ENCODE measurements at regions not wholly inside any gene's neighbourhood (a gene's known extent, or its start where the extent isn't known, plus 50 kb on each side); places are given as distances from the start of the nearest gene placed in this dataset.

DNA sequence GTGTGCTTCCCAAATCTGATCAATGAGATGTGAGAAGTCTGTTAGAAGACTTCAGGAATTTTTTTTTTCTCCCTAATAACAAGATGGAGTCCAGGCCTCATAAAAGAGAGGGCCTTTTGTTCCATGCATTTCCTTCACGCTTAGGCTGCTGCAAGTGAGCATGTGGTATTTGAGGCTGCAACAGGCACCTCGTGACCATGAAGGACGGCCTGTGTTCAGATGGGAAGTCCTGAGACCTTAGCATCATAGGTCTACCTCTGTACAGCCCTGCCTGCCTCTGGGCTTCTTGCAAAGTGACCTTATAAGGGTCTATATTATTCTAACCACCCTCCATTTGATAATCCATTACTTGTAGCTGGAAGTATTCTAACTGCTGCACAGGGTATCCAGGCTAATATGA, 86.6 kb downstream of the BOD1 start:
- no peak for DNase-seq (ENCODE audit: low read depth, low spot score)

DNA sequence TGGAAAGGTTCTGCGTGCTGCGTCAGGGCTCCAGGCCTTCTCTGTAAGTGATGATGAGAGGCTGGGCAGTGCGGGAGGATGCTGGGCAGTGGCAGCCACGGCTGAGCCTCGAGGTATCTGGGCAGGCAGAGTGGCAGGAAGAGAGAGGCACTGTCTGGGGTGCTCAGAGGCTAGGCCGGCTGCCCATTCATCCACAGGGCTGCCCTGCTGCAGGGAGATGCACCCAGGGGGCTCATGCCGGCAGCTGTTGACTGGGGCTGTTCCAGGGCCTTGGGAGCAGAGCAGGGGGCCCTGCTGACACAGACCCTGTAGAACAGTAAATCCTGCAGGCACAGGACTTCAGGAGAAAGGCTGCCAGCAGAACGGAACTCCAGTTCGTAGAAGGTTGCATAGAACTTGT, 88.8 kb downstream of the BOD1 start:
- no peak for DNase-seq (ENCODE audit: low read depth, low spot score)

DNA sequence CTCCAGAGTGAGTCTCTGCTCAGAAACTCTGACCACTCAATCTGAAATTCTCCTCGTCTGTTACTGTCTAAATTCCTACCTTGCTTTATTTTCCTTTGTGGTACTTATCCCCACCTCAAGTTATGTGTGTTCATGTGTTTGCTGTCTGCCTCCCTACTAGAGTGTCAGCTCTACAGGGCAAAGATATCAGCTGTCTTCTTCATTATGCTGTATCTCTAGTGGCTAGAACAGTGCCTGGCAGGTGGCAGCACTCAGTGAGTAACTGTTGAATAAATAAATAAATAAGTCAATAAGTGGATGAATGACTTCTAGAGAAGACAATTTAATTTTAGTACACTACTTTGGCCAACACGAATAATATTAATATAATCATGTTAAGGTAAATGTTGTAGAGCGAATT, 92.3 kb downstream of the BOD1 start:
- no peak for DNase-seq (ENCODE audit: low read depth, low spot score)

DNA sequence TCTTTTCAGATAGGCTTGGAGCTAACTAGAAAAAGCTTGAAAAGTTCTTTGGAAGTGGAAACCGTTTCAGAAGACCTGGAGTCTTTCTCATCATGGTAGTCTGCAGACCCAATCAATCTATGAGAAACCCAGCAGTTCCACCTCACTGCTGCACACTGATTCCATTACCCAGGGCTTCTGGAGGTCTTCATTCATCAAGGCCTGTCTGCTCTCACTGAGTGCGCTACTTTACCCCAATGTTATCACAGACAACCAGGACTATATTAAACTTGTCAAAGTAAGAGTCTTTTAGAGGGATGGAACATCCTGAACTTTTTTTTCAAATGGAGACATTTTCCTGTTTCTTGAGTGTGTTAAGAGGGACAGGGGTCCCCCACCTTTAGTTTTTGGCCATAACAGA, 93.1 kb downstream of the BOD1 start:
- no peak for DNase-seq (ENCODE audit: low read depth, low spot score)

DNA sequence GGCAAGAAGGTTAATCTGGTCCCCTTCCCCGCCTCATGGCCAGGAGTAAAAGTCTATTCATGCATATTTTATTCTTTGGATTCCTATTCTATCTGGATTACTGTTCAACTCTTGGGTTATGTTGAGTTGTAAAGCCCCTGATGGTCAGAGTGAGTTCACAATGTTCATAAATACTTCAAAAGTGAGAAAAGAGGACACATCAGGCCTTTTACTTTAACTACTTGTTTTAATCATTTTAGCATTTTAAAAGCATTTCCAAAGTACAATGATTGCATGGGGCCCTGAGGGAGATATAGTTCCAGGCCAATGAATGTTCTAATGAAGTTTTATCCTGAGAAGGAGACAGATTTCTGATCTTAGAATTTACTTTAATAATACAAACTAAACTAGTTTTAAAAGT, 93.9 kb downstream of the BOD1 start:
- DNase-seq (ENCODE audit: low read depth, low spot score): no peak

DNA sequence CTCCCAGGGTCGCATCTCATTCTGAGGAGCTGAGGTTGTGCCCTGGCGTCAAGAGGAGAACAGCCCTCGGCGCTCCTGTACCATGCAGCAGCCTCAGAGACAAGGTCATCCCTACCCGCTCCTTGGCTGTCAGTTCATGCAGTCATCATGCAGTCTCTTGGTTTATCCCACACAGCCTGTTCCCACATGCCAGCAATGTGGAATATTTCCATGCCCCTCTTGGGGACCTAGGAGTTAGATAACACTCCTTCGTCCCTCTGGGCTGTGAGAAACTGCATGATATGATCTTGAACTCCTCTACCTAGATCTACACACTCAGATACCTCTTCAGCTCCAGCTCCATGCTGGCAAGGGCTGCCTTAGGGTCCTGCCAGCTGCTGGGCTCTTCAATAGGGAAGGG, 97.6 kb downstream of the BOD1 start:
- no peak for DNase-seq (ENCODE audit: low read depth, low spot score)

DNA sequence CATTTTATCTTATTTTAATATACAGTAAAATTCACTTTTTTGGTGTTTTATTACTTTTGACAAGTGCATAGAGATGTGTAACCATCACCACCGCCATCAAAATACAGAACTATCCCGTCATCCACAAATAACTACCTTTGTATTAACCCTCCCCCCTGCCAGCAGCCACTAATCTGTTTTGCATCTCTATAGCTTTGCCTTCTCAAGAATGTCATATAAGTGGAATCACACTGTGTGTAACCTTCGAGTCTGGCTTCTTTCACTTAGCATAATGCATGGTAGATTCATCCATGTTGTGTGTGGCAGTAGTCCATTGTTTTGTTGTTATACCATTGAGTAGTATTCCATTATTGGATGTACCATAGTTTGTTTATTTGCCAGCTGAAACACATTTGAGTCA, 98.8 kb downstream of the BOD1 start:
- no peak for DNase-seq (ENCODE audit: low read depth, low spot score)

DNA sequence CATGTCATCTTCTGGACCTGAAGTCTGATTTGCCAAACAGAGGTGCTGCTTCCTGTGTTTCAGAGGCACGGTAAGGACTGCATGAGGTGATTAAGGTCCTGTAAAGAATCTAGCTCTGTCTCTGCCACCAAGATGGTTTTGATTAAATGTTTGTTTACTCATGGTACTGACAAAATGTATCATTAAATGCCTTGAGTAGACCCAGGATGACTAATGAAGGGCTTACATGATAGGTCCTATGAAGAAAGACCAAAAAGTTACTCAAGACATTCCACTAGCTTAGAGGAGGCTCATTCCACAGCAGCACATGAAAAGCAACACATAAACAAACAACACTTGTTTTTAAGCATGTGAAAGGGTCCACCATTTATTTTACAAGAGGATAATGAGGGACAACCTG, 100.9 kb downstream of the BOD1 start:
- DNase-seq (ENCODE audit: low read depth, low spot score): no peak

DNA sequence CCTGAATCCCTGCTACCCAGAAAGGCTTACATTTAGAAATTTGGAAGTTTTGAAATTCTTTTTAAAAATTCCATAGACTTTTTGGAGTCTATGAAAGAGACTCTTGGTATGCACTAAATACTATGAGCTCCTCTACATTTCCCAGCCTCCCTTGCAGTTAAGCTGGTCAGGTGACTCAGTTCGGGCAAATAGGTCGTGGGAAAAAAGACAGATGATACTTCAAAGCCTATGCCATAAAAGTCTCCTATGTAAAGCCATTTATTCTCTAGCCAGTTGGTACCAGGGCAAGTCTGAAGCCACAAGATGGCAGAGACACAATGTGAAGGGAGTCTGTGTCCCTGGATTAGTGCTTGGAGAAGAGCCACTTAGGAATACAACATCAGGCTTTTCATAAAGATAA, 101.8 kb downstream of the BOD1 start:
- DNase-seq (ENCODE audit: low read depth, low spot score): no peak

DNA sequence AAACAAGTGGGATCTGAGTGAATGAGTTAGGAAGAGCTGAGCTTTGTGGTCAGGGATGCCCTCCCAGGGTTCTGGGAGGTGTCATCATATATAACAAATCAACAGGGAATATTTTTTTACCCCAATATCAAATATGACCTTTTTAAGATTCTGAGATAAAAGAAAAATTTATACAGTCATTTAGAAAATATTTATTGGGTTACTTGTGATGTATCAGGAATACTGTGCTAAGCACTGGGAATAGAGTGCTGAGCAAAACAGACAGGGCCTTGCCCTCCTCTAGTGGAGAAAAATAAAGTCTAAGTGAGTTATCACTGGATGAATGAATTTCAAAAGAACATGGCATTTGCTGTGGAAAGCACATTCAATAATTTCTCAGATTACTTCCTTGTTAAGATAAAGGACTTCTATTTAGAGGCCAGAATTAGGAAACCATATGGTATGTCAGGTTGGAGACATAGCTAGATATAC, 102.9 kb downstream of the BOD1 start:
- DNase-seq (ENCODE audit: low read depth, low spot score): no peak

DNA sequence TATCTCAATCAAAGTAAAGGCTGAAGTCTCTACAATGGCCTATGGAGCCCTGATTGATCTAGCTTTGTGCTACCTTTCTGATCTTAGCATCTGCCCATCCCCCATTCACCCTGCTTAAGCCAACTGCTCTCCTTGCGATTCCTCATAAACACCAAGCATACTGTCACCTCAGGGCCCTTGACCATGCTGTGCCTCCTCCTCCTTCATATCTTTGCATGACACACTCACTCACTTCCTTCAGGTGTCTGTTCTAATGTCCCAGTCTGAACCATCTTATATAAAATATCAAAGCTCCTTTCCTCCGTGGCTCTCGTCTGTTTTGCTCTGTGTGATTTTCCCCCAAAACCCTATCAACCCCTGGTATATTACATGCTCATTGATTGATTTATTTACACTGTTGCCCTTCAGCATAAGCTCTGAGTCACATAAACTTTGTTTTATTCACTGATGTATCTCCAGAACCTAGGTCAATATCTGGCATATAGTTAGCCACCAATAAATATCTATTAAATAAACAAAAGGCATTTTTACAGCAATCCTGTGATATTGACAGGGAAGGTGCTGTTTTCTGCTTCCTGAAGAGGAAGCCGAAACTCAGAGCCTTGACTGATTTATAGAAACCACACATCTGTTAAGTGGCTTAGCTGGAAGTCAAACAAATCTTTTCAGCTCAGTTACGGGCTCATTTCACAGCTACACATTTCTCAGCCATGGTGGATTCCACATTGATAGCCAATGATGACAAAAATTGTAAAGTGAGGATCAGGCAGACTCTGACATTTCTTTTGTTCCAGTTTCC, 103.6 kb downstream of the BOD1 start:
- DNase-seq (ENCODE audit: low read depth, low spot score): no peak

DNA sequence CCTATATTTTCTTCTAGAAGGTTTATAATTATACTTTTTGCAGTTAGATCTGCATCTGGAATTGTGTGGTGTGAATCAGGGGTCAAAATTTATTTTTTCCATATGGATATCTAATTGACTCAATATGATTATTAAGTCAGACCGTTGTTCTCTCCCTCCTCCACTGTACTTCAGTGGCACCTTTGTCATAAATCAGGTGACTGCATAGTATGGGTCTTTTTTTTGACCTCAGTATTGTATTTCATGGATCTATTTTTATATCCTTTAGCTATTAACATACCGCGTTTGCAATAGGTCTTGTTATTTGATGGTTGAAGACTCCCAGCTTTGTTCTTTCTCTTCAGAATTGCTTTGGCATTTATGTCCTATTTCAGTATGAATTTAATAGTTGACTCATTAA, 107.4 kb downstream of the BOD1 start:
- no peak for DNase-seq (ENCODE audit: low read depth, low spot score)

DNA sequence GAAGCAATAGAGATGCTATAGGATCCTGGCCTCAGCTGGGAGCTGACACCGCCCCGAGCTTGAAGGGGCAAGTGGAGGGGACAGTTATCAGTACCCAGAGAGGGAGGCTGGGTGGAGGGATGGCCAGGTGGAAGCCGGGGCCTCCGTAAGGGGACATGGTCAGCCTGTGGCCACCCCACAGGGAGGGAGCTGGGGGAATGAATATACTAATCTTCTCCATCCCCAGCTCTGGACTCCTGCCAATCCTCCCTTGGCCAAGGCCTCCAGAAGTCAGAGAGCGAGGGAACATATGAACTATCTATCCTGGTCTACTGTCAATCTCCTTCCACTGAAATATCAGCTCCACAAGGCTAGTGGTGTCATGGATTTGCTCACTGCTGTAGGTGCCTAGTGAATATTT, 109.3 kb downstream of the BOD1 start:
- DNase-seq (ENCODE audit: low read depth, low spot score): no peak

DNA sequence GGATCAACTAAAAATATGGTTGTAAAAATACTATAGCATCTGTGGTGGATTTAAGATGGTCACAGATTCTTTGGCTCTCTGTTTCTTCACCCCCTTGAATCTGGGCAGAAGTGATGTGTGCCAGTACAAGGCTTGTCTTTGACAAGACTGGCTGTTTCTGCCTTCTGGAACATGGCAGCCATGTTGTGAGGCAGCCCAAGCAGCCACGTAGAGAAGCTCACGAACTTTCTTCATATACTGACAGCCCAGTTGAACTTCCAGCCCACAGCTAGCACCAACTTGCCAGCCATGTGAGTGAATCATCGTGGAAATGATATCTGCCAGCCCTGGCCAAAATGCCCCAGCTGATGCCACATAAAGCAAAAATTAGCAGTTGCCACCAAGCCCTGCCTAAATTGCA, 110.8 kb downstream of the BOD1 start:
- DNase-seq (ENCODE audit: low read depth, low spot score): no peak

DNA sequence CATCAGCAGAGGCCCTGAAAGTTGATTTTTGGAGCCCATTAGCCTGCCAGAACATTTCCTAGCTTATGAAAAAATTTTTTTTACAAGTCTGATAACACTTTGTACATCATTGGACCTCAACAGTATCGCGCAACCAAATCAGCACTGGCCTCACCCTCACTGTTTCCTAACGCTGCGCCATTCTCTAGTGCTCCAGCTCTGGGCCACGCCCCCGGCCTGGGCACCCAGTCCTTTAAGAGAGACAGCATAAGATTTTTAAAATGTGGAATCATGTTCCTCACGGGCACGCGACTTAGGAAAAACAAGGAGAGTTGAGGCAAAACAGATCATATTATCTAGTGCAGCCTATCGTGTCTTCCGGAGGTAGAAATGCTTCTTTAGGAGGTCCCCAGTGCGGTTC, 114.5 kb downstream of the BOD1 start:
- no peak for DNase-seq (ENCODE audit: low read depth, low spot score)

DNA sequence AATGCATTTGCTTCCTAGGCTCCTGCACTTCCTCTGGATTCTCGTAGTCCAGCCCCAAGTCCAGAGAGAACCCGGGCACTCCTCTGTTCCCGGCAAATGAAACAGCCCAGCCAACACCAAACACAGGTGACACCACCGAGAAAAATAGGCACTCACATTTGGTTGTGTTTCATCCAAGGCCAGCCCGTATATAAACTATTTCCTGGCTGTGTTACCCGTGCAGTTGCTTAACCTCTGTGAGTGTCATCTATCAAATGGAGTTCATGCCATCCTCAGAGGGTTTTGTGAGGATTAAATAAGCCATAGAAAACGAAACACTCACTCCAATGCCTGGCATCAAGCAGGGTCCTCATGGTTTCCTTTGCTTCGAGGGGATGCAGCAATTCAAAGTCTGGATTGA, 115.2 kb downstream of the BOD1 start:
- DNase-seq (ENCODE audit: low read depth, low spot score): no peak

DNA sequence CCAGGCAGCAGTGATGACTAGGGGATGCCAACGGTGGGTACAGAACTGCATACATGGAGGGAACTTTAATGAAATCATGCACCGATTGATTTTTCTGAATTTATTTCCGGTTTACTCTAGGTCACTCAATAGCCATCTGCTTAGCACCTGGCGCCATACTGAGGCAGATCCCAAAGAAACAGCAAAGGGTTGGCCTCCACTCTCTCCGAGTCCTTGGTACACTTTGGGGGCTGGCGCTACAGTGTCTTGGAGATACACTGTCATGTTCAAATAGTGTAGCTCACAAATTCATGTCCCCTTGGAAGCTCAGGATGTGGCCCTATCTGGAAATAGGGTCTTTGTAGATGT, 116.3 kb downstream of the BOD1 start:
- DNase-seq (ENCODE audit: low read depth, low spot score): no peak

DNA sequence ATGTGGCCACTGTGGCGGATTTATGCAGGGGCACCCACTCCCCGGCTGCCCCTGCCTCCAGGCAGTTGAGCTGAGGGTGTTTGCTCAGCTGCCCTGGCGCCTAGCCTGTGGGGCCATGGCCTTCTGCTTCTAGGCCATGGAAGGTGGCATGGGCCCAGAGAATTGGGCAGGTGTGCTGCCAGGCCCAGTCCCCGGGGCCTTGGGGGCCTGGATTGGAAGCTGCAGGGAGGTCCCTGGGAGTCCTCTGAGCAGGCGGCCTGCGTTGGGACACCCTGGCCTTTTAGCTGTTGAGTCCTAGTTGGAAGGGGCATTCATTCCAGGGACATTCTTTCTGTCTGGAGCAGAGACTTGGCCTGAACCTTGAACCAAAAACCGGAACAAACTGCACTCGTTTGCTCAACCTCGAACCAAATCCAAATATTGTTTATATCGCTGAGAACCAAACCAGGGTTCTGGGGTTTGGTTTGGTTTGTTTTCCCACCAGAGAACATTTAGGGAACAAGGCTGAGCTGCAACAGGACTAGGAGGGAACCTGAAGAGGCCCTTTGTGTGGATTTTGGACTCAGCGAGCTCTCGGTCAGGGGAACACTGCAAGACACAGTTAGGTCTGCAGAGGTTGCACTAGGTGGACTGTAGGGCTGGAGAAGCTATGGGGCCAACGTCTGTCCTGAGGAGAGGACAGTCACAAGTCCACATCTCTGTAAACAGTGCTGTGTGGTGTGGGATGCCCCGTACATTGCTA, 116.8 kb downstream of the BOD1 start:
- DNase-seq (ENCODE audit: low read depth, low spot score): no peak

DNA sequence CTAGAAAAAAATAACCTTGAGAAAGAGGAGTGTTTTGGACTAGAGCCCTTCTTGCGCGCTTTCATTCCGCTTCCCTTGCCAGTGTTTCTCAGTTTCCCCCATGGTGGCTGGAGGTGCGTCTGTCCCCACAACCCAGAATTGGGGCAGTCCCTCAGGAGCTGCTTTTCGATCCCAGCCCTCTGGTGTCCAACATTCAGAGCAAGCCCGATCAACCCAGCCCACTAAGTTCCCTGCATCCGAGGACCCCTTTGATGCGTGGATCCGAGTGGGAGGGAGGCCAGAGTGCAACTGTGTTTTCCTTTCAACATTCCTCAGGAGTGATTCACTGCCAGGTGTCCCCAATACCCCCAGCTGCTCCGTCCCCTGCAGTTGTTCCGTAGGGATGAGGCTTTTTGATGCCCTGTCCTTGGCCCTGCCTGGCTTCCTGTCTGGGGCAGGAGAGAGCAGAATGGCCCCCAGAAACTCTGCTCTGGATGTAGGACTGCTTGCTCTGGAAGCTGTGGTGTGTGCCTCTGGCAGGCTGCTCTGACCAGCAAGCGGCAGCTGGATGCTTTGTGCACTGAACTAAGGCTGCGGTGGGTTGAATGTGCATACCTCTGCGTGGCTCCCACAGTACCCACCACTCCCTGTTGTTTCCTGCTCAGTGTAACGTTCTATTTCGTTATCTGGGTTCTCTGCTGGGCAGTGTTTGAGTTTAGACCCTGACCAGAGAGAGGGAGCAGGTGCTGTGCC, 117.5 kb downstream of the BOD1 start:
- DNase-seq (ENCODE audit: low read depth, low spot score): no peak

DNA sequence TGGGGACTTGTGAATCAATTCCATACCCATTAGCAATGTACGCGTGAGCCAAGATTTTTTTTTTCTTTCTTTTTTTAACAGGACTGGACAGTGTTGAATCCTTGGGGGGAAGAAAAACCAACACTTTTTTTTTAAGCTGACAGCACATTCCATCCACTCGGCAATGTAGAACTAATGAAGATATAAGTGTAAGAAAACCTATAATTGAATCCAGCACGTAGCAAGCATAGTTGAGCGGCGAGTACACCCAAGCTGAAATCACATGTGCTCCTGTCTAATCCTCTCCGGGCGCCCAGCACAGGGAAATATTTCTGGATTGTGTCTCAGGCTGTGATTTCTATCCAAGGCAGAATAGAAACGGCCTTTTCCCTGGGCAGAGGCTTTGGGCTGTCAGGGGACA, 118.2 kb downstream of the BOD1 start:
- no peak for DNase-seq (ENCODE audit: low read depth, low spot score)

DNA sequence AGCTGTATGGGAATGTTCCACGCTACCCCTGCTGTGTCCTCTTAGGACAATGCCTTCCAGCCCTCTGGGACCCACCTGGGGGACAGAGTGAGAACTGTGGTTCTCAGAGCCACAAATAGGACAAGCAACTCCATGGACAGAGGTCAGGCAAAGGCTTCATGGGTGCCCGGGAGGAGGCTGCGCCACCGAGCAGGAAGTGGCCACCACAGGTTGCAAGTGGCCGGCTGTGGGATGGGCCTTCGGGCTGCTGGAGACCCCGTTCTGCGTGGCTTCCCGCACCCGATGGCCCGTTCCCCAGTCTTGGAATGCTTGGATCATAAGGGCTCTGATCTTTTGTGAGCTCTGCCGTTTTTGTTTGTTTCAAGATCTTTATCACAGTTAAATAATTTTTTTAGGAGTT, 118.8 kb downstream of the BOD1 start:
- no peak for DNase-seq (ENCODE audit: low read depth, low spot score)

DNA sequence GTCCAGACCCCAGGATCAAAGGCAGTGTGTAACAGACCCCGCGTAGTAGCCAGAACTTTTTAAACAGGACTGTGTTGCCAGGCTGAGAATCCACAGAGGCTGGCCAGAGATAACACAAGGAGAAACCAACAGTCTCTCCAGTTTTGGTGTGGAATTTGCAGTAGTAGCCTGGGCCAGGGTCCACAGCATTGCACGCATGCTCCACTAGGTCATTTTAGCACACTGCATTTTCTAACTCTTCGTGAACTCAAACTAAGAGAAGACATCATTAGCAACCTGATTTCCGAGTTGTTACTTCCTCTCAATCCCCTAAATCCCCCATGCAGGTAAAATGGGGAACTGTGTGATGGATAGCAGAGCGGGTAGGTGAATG, 119.6 kb downstream of the BOD1 start:
- DNase-seq (ENCODE audit: low read depth, low spot score): no peak
